Glutamatergic neuron (in vitro differentiated cells): ENCODE measurements at regions not wholly inside any gene's neighbourhood (a gene's known extent, or its start where the extent isn't known, plus 50 kb on each side); places are given as distances from the start of the nearest gene placed in this dataset.

ENCODE experiments used
- DNase-seq: peaks from one replicate; pipeline ENCODE4 v3.0.0; 2022
- H3K27ac Mint-ChIP-seq: one replicate; pipeline ENCODE4 v1.8.0; 2020; ENCODE audit warnings: mild to moderate bottlenecking, mixed read lengths, inconsistent platforms; ENCODE audit not compliant: unreplicated experiment
- H3K27me3 Mint-ChIP-seq: one replicate; pipeline ENCODE4 v1.8.0; 2020; ENCODE audit warnings: mild to moderate bottlenecking, moderate library complexity, mixed read lengths, inconsistent platforms; ENCODE audit not compliant: unreplicated experiment
- H3K36me3 Mint-ChIP-seq: one replicate; pipeline ENCODE4 v1.8.0; 2020; ENCODE audit warnings: mild to moderate bottlenecking, mixed read lengths, inconsistent platforms; ENCODE audit not compliant: unreplicated experiment
- H3K4me1 Mint-ChIP-seq: one replicate; pipeline ENCODE4 v1.8.0; 2020; ENCODE audit warnings: mild to moderate bottlenecking, low read depth, mixed read lengths, inconsistent platforms; ENCODE audit not compliant: unreplicated experiment
- H3K4me3 Mint-ChIP-seq: one replicate; pipeline ENCODE4 v1.8.0; 2020; ENCODE audit warnings: mild to moderate bottlenecking, mixed read lengths, inconsistent platforms; ENCODE audit not compliant: unreplicated experiment
- H3K9me3 Mint-ChIP-seq: one replicate; pipeline ENCODE4 v1.8.0; 2020; ENCODE audit warnings: mild to moderate bottlenecking, moderate library complexity, mixed read lengths, inconsistent platforms; ENCODE audit not compliant: unreplicated experiment
- TF ChIP-seq, protein P1 (sequence below): fragments of 200-600 bp; sonication (generic); IDR thresholded peaks from one replicate; pipeline ENCODE4 v1.5.0; 2021; ENCODE audit not compliant: partially characterized antibody, unreplicated experiment

DNA sequence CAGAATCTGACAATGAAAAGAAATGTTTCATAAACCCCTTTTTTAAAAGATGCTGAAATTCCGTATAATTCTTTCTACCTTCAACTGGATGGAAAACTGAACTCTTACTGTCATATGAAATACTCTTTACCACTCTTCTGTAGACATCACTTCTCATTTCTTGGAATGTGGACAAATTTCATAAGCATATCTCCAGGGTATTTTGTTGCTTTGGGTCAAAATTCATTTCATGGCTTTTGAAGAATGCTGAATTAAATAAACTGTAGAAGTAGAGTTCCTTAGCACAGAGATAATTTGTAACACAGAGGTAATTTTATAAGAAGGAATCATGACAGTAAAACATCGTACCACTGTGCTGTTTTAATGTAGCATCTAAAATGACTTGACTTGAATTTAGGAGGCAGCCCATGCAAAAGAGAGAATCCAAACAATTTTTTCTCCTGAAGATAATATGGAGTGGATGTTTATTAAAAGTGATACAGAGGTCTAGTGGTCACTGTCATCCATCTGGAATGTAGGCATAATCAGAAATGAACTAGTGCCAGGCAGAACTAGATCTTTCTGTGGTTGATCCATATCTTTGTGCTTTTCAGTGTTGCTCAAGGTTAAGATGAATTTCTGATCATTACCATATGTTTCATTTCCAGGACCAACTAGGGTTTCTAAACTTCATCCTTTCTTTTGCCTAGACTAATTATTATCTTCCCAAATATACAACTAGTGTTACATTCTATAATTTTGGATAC lies 492.0 kb downstream of the KIF20B start:
- Mint-ChIP-seq H3K4me1 (no peaks in the 10 kb centered on the region), H3K27me3 (no peaks in the 10 kb centered on the region), H3K36me3 (no peaks in the 10 kb centered on the region), H3K9me3 (no peaks in the 10 kb centered on the region), H3K4me3 (no peak overlapping the region), H3K27ac (no peak overlapping the region)
- DNase-seq = no peak
- TF ChIP-seq, protein P1, sequence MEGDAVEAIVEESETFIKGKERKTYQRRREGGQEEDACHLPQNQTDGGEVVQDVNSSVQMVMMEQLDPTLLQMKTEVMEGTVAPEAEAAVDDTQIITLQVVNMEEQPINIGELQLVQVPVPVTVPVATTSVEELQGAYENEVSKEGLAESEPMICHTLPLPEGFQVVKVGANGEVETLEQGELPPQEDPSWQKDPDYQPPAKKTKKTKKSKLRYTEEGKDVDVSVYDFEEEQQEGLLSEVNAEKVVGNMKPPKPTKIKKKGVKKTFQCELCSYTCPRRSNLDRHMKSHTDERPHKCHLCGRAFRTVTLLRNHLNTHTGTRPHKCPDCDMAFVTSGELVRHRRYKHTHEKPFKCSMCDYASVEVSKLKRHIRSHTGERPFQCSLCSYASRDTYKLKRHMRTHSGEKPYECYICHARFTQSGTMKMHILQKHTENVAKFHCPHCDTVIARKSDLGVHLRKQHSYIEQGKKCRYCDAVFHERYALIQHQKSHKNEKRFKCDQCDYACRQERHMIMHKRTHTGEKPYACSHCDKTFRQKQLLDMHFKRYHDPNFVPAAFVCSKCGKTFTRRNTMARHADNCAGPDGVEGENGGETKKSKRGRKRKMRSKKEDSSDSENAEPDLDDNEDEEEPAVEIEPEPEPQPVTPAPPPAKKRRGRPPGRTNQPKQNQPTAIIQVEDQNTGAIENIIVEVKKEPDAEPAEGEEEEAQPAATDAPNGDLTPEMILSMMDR = no peak

DNA sequence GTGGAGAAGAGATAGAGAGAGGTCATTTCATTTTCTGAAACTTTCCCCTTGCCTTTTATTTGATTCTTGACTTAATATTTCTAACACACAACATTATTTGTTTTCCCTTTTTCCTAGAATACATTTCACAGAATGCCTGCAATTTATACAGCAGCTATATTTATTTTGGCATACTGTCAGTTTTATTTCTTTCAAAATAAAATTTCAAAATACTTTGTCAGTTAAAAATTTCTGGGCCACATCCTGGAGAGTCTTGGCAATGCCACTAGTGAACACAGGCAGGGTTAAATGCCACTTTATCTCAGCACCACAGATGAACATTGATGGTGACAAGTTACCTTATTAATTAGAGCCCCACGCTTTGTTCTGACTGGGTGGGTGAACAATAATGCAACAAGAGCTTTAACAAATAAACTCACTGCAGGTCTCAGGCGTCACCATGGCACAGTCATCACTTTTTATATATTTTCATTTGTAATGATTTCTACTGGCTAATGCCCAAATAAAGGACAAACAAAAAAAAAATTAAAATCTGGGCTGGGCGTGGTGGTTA lies 494.0 kb downstream of the KIF20B start:
- Mint-ChIP-seq H3K27me3 (no peaks in the 10 kb centered on the region), H3K9me3 (no peaks in the 10 kb centered on the region), H3K4me1 (peaks cover 5% of the 10 kb centered on the region), H3K27ac (no peak overlapping the region), H3K36me3 (no peaks in the 10 kb centered on the region), H3K4me3 (no peak overlapping the region)
- DNase-seq = no peak
- TF ChIP-seq, protein P1 = no peak

DNA sequence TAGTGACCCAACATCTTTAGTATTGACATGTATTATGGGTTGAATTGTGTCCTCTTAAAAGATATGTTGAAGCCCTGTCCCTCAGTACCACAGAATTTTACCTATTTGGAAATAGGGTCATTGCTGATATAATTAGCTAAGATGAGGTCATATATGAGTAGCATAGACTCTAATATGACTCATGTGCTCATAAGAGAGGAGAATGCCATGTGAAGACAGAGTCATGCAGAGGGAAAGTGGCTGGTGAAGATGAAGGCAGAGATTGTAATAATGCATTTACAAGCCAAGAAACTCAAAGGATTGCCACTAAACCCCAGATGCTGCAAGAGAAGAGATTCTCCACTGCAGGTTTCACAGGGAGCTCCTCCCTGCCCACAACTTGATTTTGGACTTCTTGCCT lies 496.4 kb downstream of the KIF20B start:
- no peak overlapping the region for H3K4me3 Mint-ChIP-seq
- TF ChIP-seq, protein P1 = no peak
- H3K27ac Mint-ChIP-seq = no peak overlapping the region
- H3K4me1 Mint-ChIP-seq = peaks cover 5% of the 10 kb centered on the region
- no peak for DNase-seq
- no peaks in the 10 kb centered on the region for H3K9me3 Mint-ChIP-seq
- H3K27me3 Mint-ChIP-seq = no peaks in the 10 kb centered on the region
- H3K36me3 Mint-ChIP-seq = no peaks in the 10 kb centered on the region

DNA sequence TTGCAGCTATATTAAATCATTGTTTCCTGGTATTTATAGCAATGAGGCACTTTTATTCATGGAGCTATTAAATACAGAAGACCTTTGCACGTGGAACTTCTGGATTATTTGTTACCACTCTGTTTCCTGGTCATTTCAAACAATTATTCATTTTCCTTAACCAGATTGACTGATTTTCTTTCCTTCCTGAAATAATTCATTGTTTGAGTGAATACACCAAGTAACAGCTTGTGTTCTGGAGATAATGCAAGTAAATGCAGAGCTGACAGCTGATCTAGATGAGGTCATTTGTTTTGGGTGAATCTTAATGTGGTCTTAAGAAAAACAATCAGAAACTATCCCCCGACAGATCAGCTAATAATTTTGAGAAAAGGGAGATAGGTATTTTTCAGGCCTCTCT lies 497.7 kb downstream of the KIF20B start:
- Mint-ChIP-seq H3K36me3 (no peaks in the 10 kb centered on the region), H3K27ac (peak overlapping the region; percentile 80), H3K4me3 (no peak overlapping the region), H3K27me3 (no peaks in the 10 kb centered on the region), H3K9me3 (no peaks in the 10 kb centered on the region), H3K4me1 (peaks cover 5% of the 10 kb centered on the region)
- TF ChIP-seq, protein P1 = no peak
- DNase-seq = no peak

DNA sequence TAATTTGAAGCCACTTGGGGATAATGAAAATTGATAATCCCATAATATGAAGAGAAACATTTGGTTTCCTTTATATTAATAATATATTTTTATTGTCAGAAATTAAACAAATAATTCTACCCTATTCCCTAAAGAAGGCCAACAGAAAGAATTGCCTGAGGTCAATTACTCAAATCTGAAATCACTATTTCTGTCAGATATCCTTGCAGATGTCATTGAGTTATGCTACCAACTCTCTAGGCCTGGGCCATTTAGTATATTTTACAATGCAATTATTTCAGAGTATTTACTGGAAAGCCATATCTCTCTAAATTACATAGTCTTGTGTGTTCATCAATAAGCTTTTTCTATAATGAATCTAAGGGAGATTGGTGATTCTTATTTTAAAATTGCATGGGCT lies 498.1 kb downstream of the KIF20B start:
- Mint-ChIP-seq H3K9me3 (no peaks in the 10 kb centered on the region), H3K4me3 (no peak overlapping the region), H3K4me1 (peaks cover 5% of the 10 kb centered on the region), H3K36me3 (no peaks in the 10 kb centered on the region), H3K27me3 (no peaks in the 10 kb centered on the region), H3K27ac (peak overlapping the region; percentile 43)
- DNase-seq = no peak
- TF ChIP-seq, protein P1 = no peak
